T-helper 17 cell (primary cell): ENCODE measurements at regions not wholly inside any gene's neighbourhood (a gene's known extent, or its start where the extent isn't known, plus 50 kb on each side); places are given as distances from the start of the nearest gene placed in this dataset.
"Not testable (repeated sequence)": the region's sequence is repeated elsewhere in the genome, so short reads cannot be mapped to it uniquely, and the experiment has no call there.

Source experiments
- ATAC-seq: fragments of 150-1000 bp; cut with Tn5 transposase; 2 replicates; pipeline ENCODE4 v1.10.0; 2021; ENCODE audit warnings: mild to moderate bottlenecking, moderate library complexity
- DNase-seq, 3 donors: peaks; one replicate each; pipeline versions ENCODE4 v3.0.0 to v3.0.0-alpha.2; 2020 to 2021
- H3K9me3 ChIP-seq: one replicate; pipeline ENCODE4 v1.7.0; 2013; ENCODE audit warnings: low read length, mild to moderate bottlenecking; ENCODE audit not compliant: control insufficient read depth, poor library complexity, severe bottlenecking
- H3K27ac Mint-ChIP-seq: one replicate; pipeline ENCODE4 v1.8.0; 2022; ENCODE audit warnings: mild to moderate bottlenecking, moderate library complexity, mixed read lengths
- H3K27me3 Mint-ChIP-seq: one replicate; pipeline ENCODE4 v1.8.0; 2022; ENCODE audit warnings: mixed read lengths
- H3K36me3 Mint-ChIP-seq: one replicate; pipeline ENCODE4 v1.8.0; 2022; ENCODE audit warnings: low read depth, mixed read lengths
- H3K4me1 Mint-ChIP-seq: one replicate; pipeline ENCODE4 v1.8.0; 2022; ENCODE audit warnings: mild to moderate bottlenecking, mixed read lengths
- H3K4me3 Mint-ChIP-seq: one replicate; pipeline ENCODE4 v1.8.0; 2022; ENCODE audit warnings: mild to moderate bottlenecking, moderate library complexity, mixed read lengths

DNA sequence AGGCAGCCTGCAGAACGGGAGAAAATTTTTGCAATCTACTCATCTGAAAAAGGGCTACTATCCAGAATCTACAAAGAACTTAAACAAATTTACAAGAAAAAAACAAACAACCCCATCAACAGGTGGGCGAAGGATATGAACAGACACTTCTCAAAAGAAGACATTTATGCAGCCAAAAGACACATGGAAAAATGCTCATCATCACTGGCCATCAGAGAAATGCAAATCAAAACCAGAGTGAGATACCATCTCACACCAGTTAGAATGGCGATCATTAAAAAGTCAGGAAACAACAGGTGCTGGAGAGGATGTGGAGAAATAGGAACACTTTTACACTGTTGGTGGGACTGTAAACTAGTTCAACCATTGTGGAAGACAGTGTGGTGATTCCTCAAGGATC is 113.7 kb upstream of the FBXL17 start:
- DNase-seq, ATAC-seq, H3K36me3 Mint-ChIP-seq, H3K27ac Mint-ChIP-seq, H3K9me3 ChIP-seq, H3K4me1 Mint-ChIP-seq, H3K4me3 Mint-ChIP-seq, H3K27me3 Mint-ChIP-seq: not testable (repeated sequence)

GRCh38 chr5:108487951-108488350 is 106.1 kb upstream of the FBXL17 start:
- peaks cover 18% of the 10 kb centered on the region for H3K27me3 Mint-ChIP-seq
- ATAC-seq (no peak), DNase-seq (no peak)
- H3K4me3 Mint-ChIP-seq = no peak overlapping the region
- no peak overlapping the region for H3K27ac Mint-ChIP-seq
- H3K36me3 Mint-ChIP-seq = no peaks in the 10 kb centered on the region
- no peaks in the 10 kb centered on the region for H3K4me1 Mint-ChIP-seq
- H3K9me3 ChIP-seq = no peaks in the 10 kb centered on the region

DNA sequence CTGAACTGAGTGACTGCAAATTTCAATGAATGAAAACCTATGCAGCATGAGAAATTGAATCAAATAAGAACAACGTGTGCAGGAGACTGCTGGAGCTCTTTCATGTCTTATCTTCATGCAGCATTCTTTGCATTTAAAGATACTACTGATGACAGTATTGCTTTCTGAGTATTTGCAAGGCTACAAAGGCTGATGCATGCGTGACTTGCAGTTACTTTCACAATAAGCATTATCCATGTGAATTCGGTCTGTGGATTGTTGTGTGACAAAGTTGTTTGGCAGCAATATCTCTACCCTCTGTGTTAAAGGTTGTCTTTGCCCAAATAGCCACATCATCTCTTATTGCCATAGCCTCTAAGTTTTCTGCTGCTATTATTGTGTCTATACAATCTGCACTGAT is 102.1 kb upstream of the FBXL17 start:
- Mint-ChIP-seq H3K4me1 (no peaks in the 10 kb centered on the region), H3K27me3 (peaks cover 33% of the 10 kb centered on the region), H3K36me3 (no peaks in the 10 kb centered on the region), H3K4me3 (no peak overlapping the region), H3K27ac (no peak overlapping the region)
- H3K9me3 ChIP-seq = no peaks in the 10 kb centered on the region
- DNase-seq (no peak), ATAC-seq (no peak)

- H3K27me3 Mint-ChIP-seq = peaks cover 15% of the 10 kb centered on the region
- H3K9me3 ChIP-seq = no peaks in the 10 kb centered on the region
- no peak overlapping the region for H3K27ac Mint-ChIP-seq
- no peaks in the 10 kb centered on the region for H3K4me1 Mint-ChIP-seq
- no peak for DNase-seq
- ATAC-seq = no peak
- H3K4me3 Mint-ChIP-seq = no peak overlapping the region
- H3K36me3 Mint-ChIP-seq = no peaks in the 10 kb centered on the region
These were observed 99.5 kb upstream of the FBXL17 start for GRCh38 chr5:108481355-108481931.

GRCh38 chr5:108472237-108472636 is 90.3 kb upstream of the FBXL17 start:
- DNase-seq = no peak
- H3K36me3 Mint-ChIP-seq = no peaks in the 10 kb centered on the region
- no peak overlapping the region for H3K27ac Mint-ChIP-seq
- H3K9me3 ChIP-seq = no peaks in the 10 kb centered on the region
- H3K4me3 Mint-ChIP-seq = no peak overlapping the region
- peaks cover 6% of the 10 kb centered on the region for H3K27me3 Mint-ChIP-seq
- no peak for ATAC-seq
- no peaks in the 10 kb centered on the region for H3K4me1 Mint-ChIP-seq

- Mint-ChIP-seq H3K36me3 (no peaks in the 10 kb centered on the region), H3K4me1 (no peaks in the 10 kb centered on the region), H3K4me3 (no peak overlapping the region), H3K27ac (no peak overlapping the region), H3K27me3 (no peaks in the 10 kb centered on the region)
- H3K9me3 ChIP-seq = no peaks in the 10 kb centered on the region
- no peak for ATAC-seq
- no peak for DNase-seq
These were observed 85.7 kb upstream of the FBXL17 start for GRCh38 chr5:108467563-108467962.

DNA sequence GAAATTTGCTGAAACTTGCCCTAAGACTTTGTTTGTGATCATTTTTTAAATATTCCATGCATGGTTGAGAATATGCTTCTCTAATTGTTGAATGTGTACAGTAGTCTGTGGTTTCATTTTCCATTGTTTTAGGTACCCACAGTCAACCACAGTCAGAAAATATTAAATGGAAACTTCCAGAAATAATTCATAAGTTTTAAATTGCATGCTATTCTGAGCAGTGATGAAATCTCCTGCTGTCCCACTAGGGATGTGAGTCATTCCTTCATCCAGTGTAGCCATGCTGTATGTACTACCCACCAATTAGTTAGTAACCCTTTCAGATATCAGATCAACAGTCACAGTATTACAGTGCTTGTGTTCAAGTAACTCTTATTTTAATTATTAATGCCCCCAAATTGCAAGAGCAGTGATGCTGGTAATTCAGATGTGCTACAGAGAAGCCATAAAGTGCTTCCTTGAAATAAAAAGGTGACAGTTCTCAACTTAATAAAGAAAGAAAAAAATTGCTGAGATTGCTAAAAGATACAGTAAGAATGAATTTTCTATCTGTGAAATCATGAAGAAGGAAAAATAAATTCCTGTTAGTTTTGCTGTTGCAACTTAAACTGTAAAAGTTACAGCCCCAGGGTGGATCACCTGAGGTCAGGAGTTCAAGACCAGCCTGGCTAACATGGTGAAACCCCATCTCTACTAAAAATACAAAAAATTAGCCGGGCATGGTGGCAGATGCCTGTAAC is 79.9 kb upstream of the FBXL17 start:
- no peak overlapping the region for H3K4me3 Mint-ChIP-seq
- ATAC-seq = no peak
- H3K36me3 Mint-ChIP-seq = no peaks in the 10 kb centered on the region
- H3K4me1 Mint-ChIP-seq = no peaks in the 10 kb centered on the region
- H3K9me3 ChIP-seq = no peaks in the 10 kb centered on the region
- H3K27ac Mint-ChIP-seq = no peak overlapping the region
- H3K27me3 Mint-ChIP-seq = peaks cover 12% of the 10 kb centered on the region
- no peak for DNase-seq

GRCh38 chr5:108459769-108460168 is 77.9 kb upstream of the FBXL17 start:
- no peaks in the 10 kb centered on the region for H3K36me3 Mint-ChIP-seq
- no peak overlapping the region for H3K27ac Mint-ChIP-seq
- ATAC-seq (no peak), DNase-seq (no peak)
- no peaks in the 10 kb centered on the region for H3K9me3 ChIP-seq
- no peak overlapping the region for H3K4me3 Mint-ChIP-seq
- H3K27me3 Mint-ChIP-seq = peaks cover 12% of the 10 kb centered on the region
- H3K4me1 Mint-ChIP-seq = no peaks in the 10 kb centered on the region

DNA sequence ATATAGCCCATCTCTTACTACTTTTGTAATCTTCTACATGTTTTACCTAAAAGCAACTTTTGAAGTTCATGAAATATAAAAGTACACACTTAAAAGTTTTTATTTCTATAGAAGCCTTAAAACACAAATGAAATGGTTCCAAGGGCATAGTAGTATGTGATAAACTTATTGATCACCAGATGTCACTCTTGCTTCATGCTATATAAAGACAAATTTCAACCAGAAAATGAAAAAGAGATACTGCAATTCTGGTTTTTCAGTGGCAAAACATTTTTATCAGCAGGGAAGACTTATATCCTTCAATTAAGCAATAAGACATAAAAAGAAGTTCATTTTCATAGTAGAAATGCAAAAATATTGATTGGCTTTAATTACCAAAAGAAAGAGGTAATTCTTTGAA is 69.4 kb upstream of the FBXL17 start:
- no peak for ATAC-seq
- Mint-ChIP-seq H3K27me3 (peaks cover 8% of the 10 kb centered on the region), H3K4me1 (no peaks in the 10 kb centered on the region), H3K4me3 (no peak overlapping the region), H3K27ac (no peak overlapping the region), H3K36me3 (no peaks in the 10 kb centered on the region)
- DNase-seq = no peak
- no peaks in the 10 kb centered on the region for H3K9me3 ChIP-seq

DNA sequence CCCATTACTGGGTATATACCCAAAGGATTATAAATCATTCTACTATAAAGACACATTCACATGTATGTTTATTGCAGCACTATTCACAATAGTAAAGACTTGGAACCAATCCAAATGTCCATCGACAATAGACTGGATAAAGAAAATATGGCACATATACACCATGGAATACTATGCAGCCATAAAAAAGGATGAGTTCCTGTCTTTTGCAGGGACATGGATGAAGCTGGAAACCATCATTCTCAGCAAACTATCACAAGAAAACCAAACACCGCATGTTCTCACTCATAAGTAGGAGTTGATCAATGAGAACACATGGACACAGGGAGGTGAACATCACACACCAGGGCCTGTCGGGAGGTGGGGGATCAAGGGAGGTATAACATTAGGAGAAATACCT is 62.2 kb upstream of the FBXL17 start:
- H3K27me3 Mint-ChIP-seq, H3K9me3 ChIP-seq, H3K4me1 Mint-ChIP-seq, DNase-seq, ATAC-seq, H3K27ac Mint-ChIP-seq, H3K4me3 Mint-ChIP-seq, H3K36me3 Mint-ChIP-seq: not testable (repeated sequence)

DNA sequence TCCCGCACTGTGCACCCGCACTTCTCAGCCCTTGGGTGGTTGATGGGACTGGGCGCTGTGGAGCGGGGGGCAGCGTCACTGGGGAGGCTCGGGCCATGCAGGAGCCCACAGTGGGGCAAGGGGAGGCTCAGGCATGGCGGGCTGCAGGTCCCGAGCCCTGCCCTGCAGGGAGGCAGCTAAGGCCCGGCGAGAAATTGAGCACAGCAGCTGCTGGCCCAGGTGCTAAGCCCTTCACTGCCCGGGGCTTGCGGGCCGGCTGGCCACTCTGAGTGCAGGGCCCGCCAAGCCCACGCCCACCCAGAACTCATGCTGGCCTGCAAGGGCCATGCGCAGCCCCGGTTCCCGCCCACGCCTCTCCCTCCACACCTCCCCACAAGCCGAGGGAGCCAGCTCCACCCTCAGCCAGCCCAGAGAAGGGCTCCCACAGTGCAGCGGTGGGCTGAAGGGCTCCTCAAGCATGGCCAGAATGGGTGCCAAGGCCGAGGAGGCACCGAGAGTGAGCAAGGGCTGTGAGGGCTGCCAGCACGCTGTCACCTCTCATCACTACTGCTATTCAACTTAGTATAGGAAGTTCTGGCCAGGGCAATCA is 60.3 kb upstream of the FBXL17 start:
- not testable (repeated sequence) for H3K36me3 Mint-ChIP-seq, H3K27me3 Mint-ChIP-seq, ATAC-seq, DNase-seq, H3K27ac Mint-ChIP-seq, H3K9me3 ChIP-seq, H3K4me1 Mint-ChIP-seq, H3K4me3 Mint-ChIP-seq

DNA sequence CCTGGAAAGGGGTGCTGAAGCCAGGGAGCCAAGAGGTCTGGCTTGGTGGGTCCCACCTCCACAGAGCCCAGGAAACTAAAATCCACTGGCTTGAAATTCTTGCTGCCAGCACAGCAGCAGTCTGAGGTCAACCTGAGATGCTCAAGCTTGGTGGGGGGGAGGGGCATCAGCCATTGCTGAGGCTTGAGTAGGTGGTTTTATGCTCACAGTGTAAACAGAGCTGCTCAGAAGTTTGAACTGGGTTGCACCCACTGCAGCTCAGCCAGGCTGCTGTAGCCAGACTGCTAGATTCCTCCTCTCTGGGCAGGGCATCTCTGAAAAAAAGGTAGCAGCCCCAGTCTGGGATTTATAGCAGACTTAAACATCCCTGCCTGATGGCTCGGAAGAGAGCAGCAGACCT is 55.5 kb upstream of the FBXL17 start:
- H3K36me3 Mint-ChIP-seq = peaks cover 2% of the 10 kb centered on the region
- H3K4me1 Mint-ChIP-seq = no peaks in the 10 kb centered on the region
- DNase-seq = no peak
- H3K4me3 Mint-ChIP-seq = no peak overlapping the region
- ATAC-seq = no peak
- no peak overlapping the region for H3K27ac Mint-ChIP-seq
- peaks cover 10% of the 10 kb centered on the region for H3K27me3 Mint-ChIP-seq
- no peaks in the 10 kb centered on the region for H3K9me3 ChIP-seq

- H3K9me3 ChIP-seq = no peaks in the 10 kb centered on the region
- DNase-seq = no peak
- H3K4me1 Mint-ChIP-seq = no peaks in the 10 kb centered on the region
- ATAC-seq = no peak
- peaks cover 2% of the 10 kb centered on the region for H3K36me3 Mint-ChIP-seq
- no peak overlapping the region for H3K27ac Mint-ChIP-seq
- peaks cover 11% of the 10 kb centered on the region for H3K27me3 Mint-ChIP-seq
- no peak overlapping the region for H3K4me3 Mint-ChIP-seq
These were observed 54.8 kb upstream of the FBXL17 start for GRCh38 chr5:108436696-108437095.

DNA sequence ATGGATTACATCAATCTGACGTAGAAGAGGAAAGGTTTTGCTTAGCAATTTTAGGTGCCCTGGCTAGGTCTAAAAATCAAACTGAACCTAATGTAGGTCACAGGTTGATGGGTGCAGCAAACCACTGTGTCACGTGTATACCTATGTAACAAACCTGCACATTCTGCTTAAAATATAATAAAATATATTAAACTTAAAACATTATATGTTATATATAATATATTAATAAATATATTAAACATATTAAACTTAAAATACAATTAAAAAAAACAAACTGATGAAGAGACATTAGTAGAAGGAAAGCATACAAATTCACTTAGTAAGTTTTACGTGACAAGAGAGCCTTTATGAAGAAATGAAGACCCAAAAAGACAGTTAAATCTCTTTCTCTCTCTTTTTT is 51.7 kb upstream of the FBXL17 start:
- Mint-ChIP-seq H3K4me3 (no peak overlapping the region), H3K27ac (no peak overlapping the region), H3K4me1 (no peaks in the 10 kb centered on the region), H3K27me3 (peaks cover 18% of the 10 kb centered on the region), H3K36me3 (peaks cover 6% of the 10 kb centered on the region)
- DNase-seq (no peak), ATAC-seq (no peak)
- no peaks in the 10 kb centered on the region for H3K9me3 ChIP-seq
